GM10248 (cell line): ENCODE measurements at regions not wholly inside any gene's neighbourhood (a gene's known extent, or its start where the extent isn't known, plus 50 kb on each side); places are given as distances from the start of the nearest gene placed in this dataset.

Source experiments
- CTCF ChIA-PET: fragments of 300-600 bp; sonication (Branson Sonifier 250); formaldehyde crosslinking; extraction: SDS; loops from one replicate; lab custom pipeline; 2021; ENCODE audit warnings: antibody characterized with exemption; lab: Yijun Ruan, JAX
- POLR2A ChIA-PET: fragments of 350-650 bp; sonication (Branson Sonifier 250); formaldehyde crosslinking; extraction: SDS; loops from one replicate; lab custom pipeline; 2020; ENCODE audit warnings: antibody characterized with exemption; lab: Yijun Ruan, JAX
- DNase-seq: peaks from one replicate; pipeline ENCODE4 v3.0.0; 2012; ENCODE audit errors: extremely low spot score
- CTCF ChIP-seq: IDR thresholded peaks from 2 replicates; pipeline ENCODE4 v1.5.1; 2012; ENCODE audit warnings: mild to moderate bottlenecking, low read depth; ENCODE audit errors: extremely low read depth, missing control alignments, control extremely low read depth

- no peak for TF ChIP-seq CTCF
- CTCF ChIA-PET, result no interaction called here
- DNase-seq, result no peak
- POLR2A ChIA-PET, result no interaction called here
Measured at GRCh38 chr20:1724901-1725300, 67.3 kb upstream of the SIRPG start.

- DNase-seq, result no peak
- CTCF ChIA-PET, result interaction anchor here (1.1 to 1.6 kb wide), 3 partner anchors 11 to 216 kb away, joined by 3 to 4 read pairs (median 3); no protein-coding TSS in a partner anchor
- TF ChIP-seq CTCF, result no peak
- POLR2A ChIA-PET, result no interaction called here
Measured at GRCh38 chr20:1722513-1723050, 65.0 kb upstream of the SIRPG start.

- CTCF ChIA-PET, result interaction anchor here (1.1 to 1.6 kb wide), 3 partner anchors 12 to 215 kb away, joined by 3 to 4 read pairs (median 3); no protein-coding TSS in a partner anchor
- POLR2A ChIA-PET, result no interaction called here
- peak; percentile 47 for DNase-seq
- no peak for TF ChIP-seq CTCF
Measured at GRCh38 chr20:1721687-1722512, 64.3 kb upstream of the SIRPG start.

GRCh38 chr20:1720845-1721475, 63.4 kb upstream of the SIRPG start:
- no peak for DNase-seq
- TF ChIP-seq CTCF, result no peak
- CTCF ChIA-PET, result interaction anchor here (1.1 kb wide), 1 partner anchor 55 kb away, joined by 3 read pairs; no protein-coding TSS in a partner anchor
- POLR2A ChIA-PET, result no interaction called here

GRCh38 chr20:1720226-1720625, 62.6 kb upstream of the SIRPG start:
- ChIA-PET POLR2A (no interaction called here), CTCF (interaction anchor here (1.1 kb wide), 1 partner anchor 54 kb away, joined by 3 read pairs; no protein-coding TSS in a partner anchor)
- TF ChIP-seq CTCF, result no peak
- no peak for DNase-seq

- no peak for TF ChIP-seq CTCF
- ChIA-PET CTCF (no interaction called here), POLR2A (no interaction called here)
- DNase-seq, result no peak
Measured at GRCh38 chr20:1718604-1719384, 61.2 kb upstream of the SIRPG start.
